DND-41 (cell line): ENCODE measurements at regions not wholly inside any gene's neighbourhood (a gene's known extent, or its start where the extent isn't known, plus 50 kb on each side); places are given as distances from the start of the nearest gene placed in this dataset.
"Not testable (repeated sequence)": the region's sequence is repeated elsewhere in the genome, so short reads cannot be mapped to it uniquely, and the experiment has no call there.

Experiments used
- CTCF ChIP-seq: IDR thresholded peaks from 2 replicates; pipeline ENCODE4 v1.5.1; 2012; ENCODE audit warnings: borderline replicate concordance, low read length, moderate library complexity, mild to moderate bottlenecking; ENCODE audit not compliant: poor library complexity, severe bottlenecking; ENCODE audit errors: extremely low read depth
- EZH2 ChIP-seq: IDR thresholded peaks from 3 replicates; pipeline ENCODE4 v1.6.1; 2012; ENCODE audit warnings: borderline replicate concordance, low read depth, mild to moderate bottlenecking, moderate library complexity, low read length, inconsistent platforms; ENCODE audit not compliant: severe bottlenecking

- not testable (repeated sequence) for TF ChIP-seq CTCF, EZH2
These were observed 313.1 kb upstream of the PUDP start for GRCh38 chrX:7461051-7461450.
